PC-9 (cell line): ENCODE measurements at regions not wholly inside any gene's neighbourhood (a gene's known extent, or its start where the extent isn't known, plus 50 kb on each side); places are given as distances from the start of the nearest gene placed in this dataset.

ENCODE experiments used
- BruUV-seq: library from RNA; stranded (reverse); fragments of 400-500 nt; replicated peaks from 2 replicates; lab custom pipeline; 2021; lab: Mats Ljungman, UMichigan
- CTCF ChIA-PET: fragments of 300-600 bp; sonication (Branson Sonifier 250); formaldehyde crosslinking; loops from one replicate; lab custom pipeline; 2022; ENCODE audit warnings: antibody characterized with exemption; lab: Charles Lee
- POLR2A ChIA-PET: fragments of 300-600 bp; sonication (Branson Sonifier 250); formaldehyde crosslinking; loops from one replicate; lab custom pipeline; 2022; ENCODE audit warnings: antibody characterized with exemption; ENCODE audit not compliant: unreplicated experiment; lab: Charles Lee
- DNase-seq, 2 experiments: peaks; one replicate each; pipeline versions ENCODE4 v3.0.0 to v3.0.0-alpha.2; 2015 to 2022; ENCODE audit warnings: mixed read lengths in 1 of 2
- H2AFZ ChIP-seq: fragments of 200-600 bp; sonication (generic); 2 replicates; pipeline ENCODE4 v1.8.1; 2017; ENCODE audit warnings: antibody characterized with exemption
- H3F3A ChIP-seq: fragments of 200-600 bp; sonication (generic); 2 replicates; pipeline ENCODE4 v1.8.1; 2017; ENCODE audit warnings: antibody characterized with exemption, mild to moderate bottlenecking, low read depth; ENCODE audit not compliant: insufficient read depth
- H3K27ac ChIP-seq: fragments of 200-600 bp; sonication (generic); 2 replicates; pipeline ENCODE4 v1.6.1; 2016; ENCODE audit warnings: mixed run types
- H3K27me3 ChIP-seq: fragments of 200-600 bp; sonication (generic); 2 replicates; pipeline ENCODE4 v1.6.1; 2016; ENCODE audit warnings: low read depth, mixed run types; ENCODE audit not compliant: insufficient read depth
- H3K36me3 ChIP-seq: fragments of 200-600 bp; sonication (generic); 2 replicates; pipeline ENCODE4 v1.6.1; 2016; ENCODE audit warnings: low read depth, mixed run types
- H3K4me1 ChIP-seq: fragments of 200-600 bp; sonication (generic); replicated peaks from 2 replicates; pipeline ENCODE4 v1.6.1; 2016; ENCODE audit warnings: mixed run types; ENCODE audit not compliant: insufficient read depth
- H3K4me2 ChIP-seq: fragments of 200-600 bp; sonication (generic); 2 replicates; pipeline ENCODE4 v1.6.1; 2017; ENCODE audit warnings: mixed run types
- H3K4me3 ChIP-seq: fragments of 200-600 bp; sonication (generic); 2 replicates; pipeline ENCODE4 v1.6.1; 2016; ENCODE audit warnings: mixed run types
- H3K79me2 ChIP-seq: fragments of 200-600 bp; sonication (generic); 2 replicates; pipeline ENCODE4 v1.6.1; 2017; ENCODE audit warnings: low read depth, mixed run types
- H3K9me2 ChIP-seq: fragments of 200-600 bp; sonication (generic); 2 replicates; pipeline ENCODE4 v1.8.1; 2017; ENCODE audit warnings: mild to moderate bottlenecking; ENCODE audit not compliant: insufficient read depth
- H3K9me3 ChIP-seq: fragments of 200-600 bp; sonication (generic); 2 replicates; pipeline ENCODE4 v1.8.1; 2016; ENCODE audit warnings: low read depth; ENCODE audit not compliant: insufficient read depth
- H4K20me1 ChIP-seq: fragments of 200-600 bp; sonication (generic); 2 replicates; pipeline ENCODE4 v1.8.1; 2017; ENCODE audit not compliant: insufficient read depth
- CTCF ChIP-seq: fragments of 200-600 bp; sonication (generic); conservative IDR thresholded peaks from 2 replicates; pipeline ENCODE4 v1.6.1; 2017; ENCODE audit warnings: mixed run types, antibody characterized with exemption, mild to moderate bottlenecking, moderate library complexity
- EZH2 ChIP-seq: fragments of 200-600 bp; sonication (generic); IDR thresholded peaks from 2 replicates; pipeline ENCODE4 v1.8.0; 2017; ENCODE audit warnings: antibody characterized with exemption, low read depth
- intact Hi-C: fragments of 100-400 bp; cut with micrococcal nuclease; formaldehyde crosslinking; loops from one replicate; pipeline ENCODE4 v1.10.0; 2022; ENCODE audit not compliant: unreplicated experiment

GRCh38 chr5:1948111-1948510 lies 65.4 kb upstream of the IRX4 start:
- H3K4me1 ChIP-seq = no peaks in the 10 kb centered on the region
- H3K27ac ChIP-seq = no peak overlapping the region
- TF ChIP-seq EZH2 (no peak), CTCF (no peak)
- BruUV-seq = no TSS peak
- H3K36me3 ChIP-seq = no peaks in the 10 kb centered on the region
- H3K4me2 ChIP-seq = no peak overlapping the region
- POLR2A ChIA-PET = no interaction called here
- peaks cover 97% of the 10 kb centered on the region for H3K27me3 ChIP-seq
- DNase-seq = no peak
- no peak overlapping the region for H3K4me3 ChIP-seq
- H4K20me1 ChIP-seq = no peaks in the 10 kb centered on the region
- intact Hi-C loops = no loop called here
- no peaks in the 10 kb centered on the region for H3K9me2 ChIP-seq
- H2AFZ ChIP-seq = no peak overlapping the region
- CTCF ChIA-PET = no interaction called here
- no peaks in the 10 kb centered on the region for H3F3A ChIP-seq
- no peaks in the 10 kb centered on the region for H3K9me3 ChIP-seq
- H3K79me2 ChIP-seq = no peaks in the 10 kb centered on the region

- H3K4me2 ChIP-seq = no peak overlapping the region
- TF ChIP-seq EZH2 = no peak
- CTCF ChIA-PET = no interaction called here
- no TSS peak for BruUV-seq
- peaks cover 95% of the 10 kb centered on the region for H3K27me3 ChIP-seq
- H3K4me1 ChIP-seq = no peaks in the 10 kb centered on the region
- POLR2A ChIA-PET = no interaction called here
- no peaks in the 10 kb centered on the region for H3K36me3 ChIP-seq
- H3F3A ChIP-seq = no peaks in the 10 kb centered on the region
- DNase-seq = no peak
- no peaks in the 10 kb centered on the region for H3K79me2 ChIP-seq
- no peak overlapping the region for H3K4me3 ChIP-seq
- H3K9me3 ChIP-seq = no peaks in the 10 kb centered on the region
- no peak overlapping the region for H3K27ac ChIP-seq
- H3K9me2 ChIP-seq = no peaks in the 10 kb centered on the region
- H2AFZ ChIP-seq = no peak overlapping the region
- H4K20me1 ChIP-seq = no peaks in the 10 kb centered on the region
- intact Hi-C loops = no loop called here
Measured at GRCh38 chr5:1946776-1947175, 64.1 kb upstream of the IRX4 start.

- Histone ChIP-seq H3K27me3 (peaks cover 96% of the 10 kb centered on the region), H3K36me3 (no peaks in the 10 kb centered on the region), H3F3A (no peaks in the 10 kb centered on the region), H3K79me2 (no peaks in the 10 kb centered on the region), H3K27ac (no peak overlapping the region), H3K4me2 (no peak overlapping the region), H3K4me1 (no peaks in the 10 kb centered on the region), H3K4me3 (no peak overlapping the region), H2AFZ (0 out of 2 replicates have a peak overlapping the region, but pooled peaks have one; percentile 1), H3K9me2 (no peaks in the 10 kb centered on the region), H4K20me1 (no peaks in the 10 kb centered on the region), H3K9me3 (no peaks in the 10 kb centered on the region)
- no peak for DNase-seq
- CTCF ChIA-PET = no interaction called here
- POLR2A ChIA-PET = no interaction called here
- intact Hi-C loops = no loop called here
- no peak for TF ChIP-seq CTCF
- peak; percentile 88; the same call in 1 of the 2 replicates for TF ChIP-seq EZH2
- BruUV-seq = no TSS peak
Measured at GRCh38 chr5:1946122-1946677, 63.5 kb upstream of the IRX4 start.

- no peak for DNase-seq
- no peaks in the 10 kb centered on the region for H3K4me1 ChIP-seq
- no peaks in the 10 kb centered on the region for H3K79me2 ChIP-seq
- intact Hi-C loops = no loop called here
- ChIA-PET CTCF (no interaction called here), POLR2A (no interaction called here)
- H2AFZ ChIP-seq = no peak overlapping the region
- peaks cover 93% of the 10 kb centered on the region for H3K27me3 ChIP-seq
- H3K9me3 ChIP-seq = no peaks in the 10 kb centered on the region
- no peaks in the 10 kb centered on the region for H3K36me3 ChIP-seq
- no peak overlapping the region for H3K4me3 ChIP-seq
- no peak overlapping the region for H3K4me2 ChIP-seq
- no peak overlapping the region for H3K27ac ChIP-seq
- no peak for TF ChIP-seq EZH2
- TF ChIP-seq CTCF = no peak
- H3K9me2 ChIP-seq = no peaks in the 10 kb centered on the region
- no peaks in the 10 kb centered on the region for H3F3A ChIP-seq
- BruUV-seq = no TSS peak
- H4K20me1 ChIP-seq = no peaks in the 10 kb centered on the region
Measured at GRCh38 chr5:1945606-1946005, 62.9 kb upstream of the IRX4 start.
